ENCODE measurements at regions not wholly inside any gene's neighbourhood (a gene's known extent, or its start where the extent isn't known, plus 50 kb on each side); places are given as distances from the start of the nearest gene placed in this dataset.
"Not testable (repeated sequence)": the region's sequence is repeated elsewhere in the genome, so short reads cannot be mapped to it uniquely, and the experiment has no call there.

DNA sequence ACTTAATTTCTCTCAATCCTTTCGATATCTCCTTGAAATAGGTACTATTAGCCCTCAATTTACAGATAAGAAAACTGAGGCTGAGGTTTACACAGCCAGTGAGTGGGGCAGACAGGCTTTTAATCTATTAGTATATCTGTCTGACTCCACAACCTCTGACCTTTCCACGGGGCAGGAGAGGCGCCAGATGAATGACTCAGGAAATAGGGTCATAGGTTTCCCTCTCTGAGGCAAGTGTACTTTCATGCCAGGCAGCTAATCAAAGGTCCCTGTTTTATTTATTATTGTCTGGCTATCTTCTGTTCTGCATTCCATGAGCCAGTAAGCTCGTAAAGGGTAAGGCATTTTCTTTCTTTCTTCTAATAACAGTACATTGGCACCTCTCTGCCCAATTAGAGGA, 79.6 kb upstream of the KLF4 start:
- DNase-seq: no peak

DNA sequence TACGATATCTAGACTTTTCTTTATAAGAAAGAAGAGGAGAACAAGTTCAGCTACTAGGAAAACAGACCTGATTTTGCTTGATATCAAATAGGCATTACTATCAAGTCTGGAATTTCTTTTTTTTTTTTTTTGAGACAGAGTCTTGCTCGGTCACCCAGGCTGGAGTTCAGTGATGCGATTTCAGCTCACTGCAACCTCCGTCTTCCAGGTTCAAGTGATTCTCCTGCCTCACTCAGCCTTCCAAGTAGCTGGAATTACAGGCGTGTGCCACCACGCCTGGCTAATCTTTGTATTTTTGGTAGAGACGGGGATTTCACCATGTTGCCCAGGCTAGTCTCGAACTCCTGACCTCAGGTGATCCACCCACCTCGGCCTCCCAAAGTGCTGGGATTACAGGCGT, 78.8 kb upstream of the KLF4 start:
- DNase-seq: not testable (repeated sequence)

DNA sequence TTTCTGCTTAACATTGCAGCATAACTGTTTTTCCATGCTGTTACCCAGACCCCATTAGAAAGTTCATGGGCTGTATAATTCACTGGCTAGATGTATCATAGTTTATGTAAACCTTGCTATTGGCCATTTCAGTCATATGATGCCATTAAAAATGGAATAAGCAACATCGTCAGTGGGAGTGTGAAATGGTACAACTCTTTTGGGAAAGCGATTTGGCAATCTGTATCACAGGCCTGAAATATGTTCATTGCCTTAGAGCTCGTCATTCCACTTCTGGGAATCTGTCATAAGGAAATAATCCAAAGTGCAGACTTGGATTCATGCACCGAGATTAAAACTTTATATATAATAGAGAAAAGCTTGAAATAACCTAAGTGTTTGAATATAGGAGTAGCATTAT, 77.9 kb upstream of the KLF4 start:
- DNase-seq: no peak

DNA sequence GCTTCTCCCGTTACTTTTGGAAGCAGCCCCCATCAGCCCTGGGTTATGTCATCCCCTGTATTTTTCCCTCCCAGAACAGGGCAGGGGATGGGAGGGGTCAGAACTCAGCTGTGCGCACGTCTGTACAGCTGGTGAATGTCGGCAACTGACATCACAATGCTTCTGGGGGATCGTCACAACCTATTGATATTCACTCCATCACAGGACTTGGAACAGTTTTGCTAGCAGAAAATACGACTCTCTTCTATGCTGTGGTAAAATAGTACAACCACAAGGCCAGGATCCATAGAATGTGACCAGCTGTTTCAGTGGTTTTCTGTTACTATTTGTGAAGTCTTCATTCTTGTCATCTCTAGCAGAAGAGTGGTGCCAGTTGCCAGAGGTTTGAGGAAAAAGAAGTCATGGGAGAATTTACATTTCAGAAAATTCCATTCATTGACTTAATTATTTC, 77.1 kb upstream of the KLF4 start:
- DNase-seq: no peak

DNA sequence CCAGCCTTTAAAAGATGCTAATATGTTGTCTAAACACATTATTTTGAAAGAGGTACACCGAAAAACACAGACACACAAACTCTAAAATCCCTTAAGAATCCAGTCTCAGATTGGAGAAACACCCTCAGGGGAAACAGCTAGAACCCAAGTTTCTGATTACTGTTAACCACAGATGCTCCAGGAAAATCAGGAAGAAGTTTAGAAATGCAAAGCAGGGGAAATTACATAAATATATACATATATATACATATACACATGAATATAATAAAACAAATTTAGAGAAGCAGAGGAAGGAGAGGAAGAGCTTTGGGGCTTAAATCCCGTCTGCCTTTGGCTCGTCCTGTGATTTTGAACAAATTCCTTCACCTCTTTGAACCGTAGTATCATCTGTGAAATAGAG, 73.2 kb upstream of the KLF4 start:
- no peak for DNase-seq

DNA sequence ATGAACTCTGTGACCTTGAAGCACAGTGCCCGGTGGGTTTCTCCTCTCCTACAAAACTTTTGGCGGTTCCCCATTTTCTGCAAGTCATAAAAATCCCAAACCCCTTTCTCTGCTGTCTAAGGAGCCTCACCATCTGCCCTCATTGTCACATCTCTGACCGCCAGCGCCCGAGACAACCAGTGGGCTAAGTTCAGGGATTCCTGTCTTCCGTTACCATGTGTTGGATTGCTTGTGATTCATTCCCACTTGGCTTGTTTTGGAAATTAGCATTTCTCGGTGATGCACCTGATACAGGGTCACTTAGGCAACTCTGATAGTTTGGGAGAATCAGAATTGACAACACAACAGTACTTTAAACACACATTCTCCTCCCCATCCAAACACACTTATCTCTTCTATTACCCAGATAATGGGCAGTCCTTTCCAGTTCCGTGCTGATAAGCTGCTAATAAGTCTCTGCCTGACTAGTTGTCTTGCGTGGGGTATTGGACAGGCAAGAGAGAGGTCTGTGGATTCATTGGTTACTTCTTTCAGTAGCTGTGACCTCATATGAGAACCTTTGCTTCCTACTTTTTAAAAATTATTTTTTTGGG, 70.0 kb upstream of the KLF4 start:
- DNase-seq: no peak

DNA sequence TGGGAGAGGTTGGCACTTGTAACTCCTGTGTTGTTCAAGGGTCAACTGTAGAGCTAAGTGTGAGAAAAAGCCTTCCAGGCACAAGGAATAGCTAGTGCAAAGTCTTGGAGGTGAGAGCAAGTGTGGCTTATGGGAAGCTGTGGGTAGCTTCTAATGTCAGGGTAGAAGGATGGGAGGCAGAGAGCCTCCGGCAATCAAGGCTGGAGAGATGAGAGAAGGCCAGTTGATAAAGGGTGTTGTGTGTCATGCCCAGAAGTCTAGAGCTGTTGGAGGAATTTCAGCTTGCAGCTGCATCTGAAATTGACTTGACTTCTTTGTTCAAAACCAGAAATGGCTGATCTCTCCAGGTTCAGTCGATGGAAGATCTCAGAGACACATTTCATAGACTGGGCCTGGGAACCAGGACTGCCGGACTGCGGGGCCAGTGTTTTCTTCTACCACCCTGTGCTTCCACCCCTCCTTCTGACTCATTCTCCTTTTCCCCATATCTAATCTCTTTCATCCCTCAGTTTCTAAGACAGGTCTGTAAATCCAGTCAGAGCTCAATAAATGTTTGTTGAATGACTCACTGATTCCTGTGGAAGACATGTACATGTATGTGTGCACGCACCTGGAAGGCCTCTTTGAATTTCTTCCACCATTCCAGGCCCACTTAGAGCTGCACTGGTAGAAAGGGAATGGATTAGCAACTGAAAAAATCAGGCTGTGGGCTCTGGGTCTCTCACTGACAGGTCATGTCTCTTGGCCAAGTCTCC, 67.8 kb upstream of the KLF4 start:
- no peak for DNase-seq

DNA sequence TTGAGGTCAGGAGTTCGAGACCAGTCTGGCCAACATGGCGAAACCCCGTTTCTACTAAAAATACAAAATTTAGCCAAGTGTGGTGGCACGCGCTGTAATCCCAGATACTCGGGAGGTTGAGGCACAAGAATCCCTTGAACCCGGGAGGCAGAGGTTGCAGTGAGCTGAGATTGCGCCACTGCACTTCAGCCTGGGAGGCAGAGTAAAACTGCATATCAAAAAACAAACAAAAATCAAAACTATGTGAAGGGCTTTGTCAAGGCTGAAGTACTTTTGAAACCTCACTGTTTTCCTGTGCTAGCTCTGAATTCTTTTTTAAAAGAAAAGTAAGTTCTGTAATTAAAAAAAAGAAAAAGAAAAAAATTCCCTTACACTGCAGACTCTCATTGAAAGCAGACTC, 65.1 kb upstream of the KLF4 start:
- no peak for DNase-seq

DNA sequence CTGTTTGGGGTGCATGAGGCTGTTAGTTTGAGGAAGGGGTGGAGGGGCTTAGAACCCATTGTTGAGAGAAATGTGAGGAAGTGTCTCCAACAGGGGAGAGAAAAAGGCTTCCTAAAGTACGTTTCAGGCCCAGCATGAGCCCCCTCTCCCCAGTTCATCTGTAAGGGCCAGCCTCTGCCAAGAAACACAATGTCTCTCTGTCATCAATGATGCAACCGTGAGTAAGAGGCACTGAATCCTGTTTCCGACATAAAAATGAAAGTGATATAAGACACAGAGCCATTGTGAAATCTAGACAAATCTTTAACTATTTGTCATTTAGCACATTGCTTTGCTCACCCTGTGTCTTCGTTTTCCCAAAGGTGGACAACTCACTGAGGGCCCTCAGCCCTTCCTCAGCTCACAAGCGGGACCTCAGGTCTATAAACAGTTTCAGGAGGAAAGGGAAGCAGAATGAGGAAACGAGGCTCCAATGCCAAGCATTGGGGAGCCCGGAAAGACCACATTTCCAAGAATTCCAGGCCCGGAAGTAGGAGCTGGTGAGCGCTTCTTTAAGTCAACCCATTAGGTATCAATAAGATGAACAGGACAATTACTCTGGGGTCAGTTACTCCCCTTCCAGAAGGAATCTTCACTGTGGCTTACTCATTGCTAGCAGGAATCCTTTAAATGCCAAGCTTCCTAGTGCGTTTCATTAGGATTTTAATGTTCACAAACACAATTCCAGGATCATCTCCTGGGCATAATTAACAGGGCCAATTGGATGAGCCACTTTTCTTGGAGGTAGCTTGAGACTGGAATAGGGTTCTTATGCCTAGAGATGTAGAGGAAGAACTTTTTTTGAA, 59.0 kb upstream of the KLF4 start:
- DNase-seq: no peak

DNA sequence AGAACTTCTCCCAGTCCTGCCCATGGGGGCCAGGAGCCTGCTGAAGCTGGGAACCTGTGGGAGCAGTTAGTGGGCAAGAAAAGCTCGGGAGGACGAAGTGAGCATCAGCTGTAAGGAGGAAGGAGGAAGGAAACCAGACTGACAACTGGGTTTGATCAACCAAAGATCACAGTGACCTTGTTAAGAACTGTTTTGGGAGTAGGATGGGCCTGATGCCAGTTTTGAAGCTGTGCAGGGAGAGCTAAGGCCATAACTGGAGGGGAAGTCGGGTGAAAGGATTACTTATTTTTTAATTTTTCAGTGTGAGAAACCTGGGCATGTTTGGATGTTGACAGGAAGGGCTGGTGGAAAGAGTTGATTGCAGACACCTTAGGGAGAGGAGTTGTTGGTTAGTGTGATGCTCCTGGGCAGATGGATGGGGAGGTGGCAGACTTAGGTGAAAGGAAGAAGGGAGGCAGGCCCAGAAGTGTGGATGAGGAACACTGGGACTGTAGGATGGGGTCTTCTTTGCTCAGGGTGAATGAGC, 58.3 kb upstream of the KLF4 start:
- DNase-seq: no peak

DNA sequence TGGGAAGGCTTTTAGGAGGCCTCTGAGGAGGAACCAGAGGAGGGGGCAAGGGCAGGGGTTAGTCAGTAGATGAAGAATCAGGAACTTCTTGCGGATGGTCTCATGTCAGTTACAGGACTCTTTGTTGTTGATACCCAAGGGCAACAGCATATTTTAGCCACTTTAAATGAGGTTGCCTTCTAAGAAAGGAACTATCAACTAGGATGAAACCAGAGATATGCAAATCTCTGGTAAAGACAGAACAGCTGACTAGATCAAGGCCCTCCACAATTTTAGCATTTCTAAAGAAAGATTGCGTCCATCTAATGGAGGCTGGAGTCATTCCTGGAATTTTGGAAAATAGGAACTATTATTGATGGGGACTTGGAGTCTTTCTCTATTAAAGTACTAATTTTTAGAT, 57.7 kb upstream of the KLF4 start:
- no peak for DNase-seq

DNA sequence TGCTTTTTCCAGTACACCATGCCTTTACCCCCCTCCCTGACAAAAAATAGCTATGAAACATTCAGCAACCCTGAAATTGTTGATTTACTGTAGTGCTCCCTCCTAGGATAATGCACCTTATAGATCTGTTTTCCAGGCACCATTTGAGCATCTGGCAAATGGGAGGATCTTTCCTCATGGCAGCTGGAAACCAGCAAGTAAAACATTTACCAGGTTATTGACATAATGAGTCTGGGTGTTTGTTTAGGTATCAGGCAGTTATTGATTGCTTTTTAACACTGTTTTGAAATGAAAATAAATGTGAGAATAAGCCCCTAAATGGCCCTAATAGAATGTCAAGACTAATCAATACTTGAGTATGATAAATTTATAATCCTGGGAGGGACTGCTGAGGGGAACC, 57.3 kb upstream of the KLF4 start:
- DNase-seq: no peak

DNA sequence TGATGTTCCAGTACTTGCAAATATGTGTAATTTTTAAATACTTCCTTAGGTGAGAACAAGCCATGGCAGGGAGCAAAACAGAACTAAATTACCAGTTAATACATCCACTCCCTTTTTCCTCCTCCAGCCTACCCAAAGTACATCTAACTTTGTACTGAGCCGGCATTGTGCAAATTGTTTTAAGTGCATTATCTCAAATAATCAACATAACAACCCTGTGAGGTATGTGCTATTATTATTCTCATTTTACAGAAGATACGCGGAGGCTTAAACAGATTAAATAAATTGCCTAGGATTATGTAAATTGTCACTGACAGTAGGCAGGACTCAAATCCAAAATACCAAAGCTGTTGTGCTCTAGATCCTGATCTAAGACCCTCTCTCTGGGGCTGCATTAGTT, 55.5 kb upstream of the KLF4 start:
- no peak for DNase-seq

DNA sequence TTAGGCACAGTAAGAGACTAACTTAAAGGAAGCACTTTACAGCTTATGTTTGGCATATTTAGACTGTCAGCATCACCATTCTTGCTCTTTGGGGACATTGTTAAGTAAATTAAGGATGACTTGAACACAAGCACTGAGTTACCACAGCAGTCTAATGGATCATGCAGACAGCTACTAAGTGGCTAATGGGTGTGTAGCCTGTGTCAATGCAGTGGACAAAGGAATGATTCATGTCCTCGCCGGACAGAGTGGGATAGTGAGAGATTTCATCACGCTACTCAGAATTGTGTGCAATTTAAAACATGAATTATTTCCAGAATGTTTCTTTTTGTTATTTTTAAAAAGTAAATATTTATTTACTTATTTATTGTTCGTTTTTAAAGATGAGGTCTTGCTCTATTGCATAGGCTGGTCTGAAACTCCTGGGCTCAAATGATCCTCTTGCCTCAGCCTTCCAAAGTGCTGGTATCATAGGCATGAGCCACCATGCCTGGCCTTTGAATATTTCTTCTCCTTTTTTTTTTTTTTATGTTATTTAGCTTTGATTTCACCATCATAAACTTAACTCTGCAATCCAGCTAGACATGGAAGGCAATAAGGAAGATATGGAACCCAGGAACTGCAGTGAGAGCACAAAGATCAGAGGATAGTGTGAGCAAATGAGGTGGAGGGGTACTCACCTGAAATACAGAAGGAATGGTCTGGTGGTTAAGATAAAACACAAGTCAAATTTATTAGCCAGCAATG, 53.0 kb upstream of the KLF4 start:
- DNase-seq: no peak

DNA sequence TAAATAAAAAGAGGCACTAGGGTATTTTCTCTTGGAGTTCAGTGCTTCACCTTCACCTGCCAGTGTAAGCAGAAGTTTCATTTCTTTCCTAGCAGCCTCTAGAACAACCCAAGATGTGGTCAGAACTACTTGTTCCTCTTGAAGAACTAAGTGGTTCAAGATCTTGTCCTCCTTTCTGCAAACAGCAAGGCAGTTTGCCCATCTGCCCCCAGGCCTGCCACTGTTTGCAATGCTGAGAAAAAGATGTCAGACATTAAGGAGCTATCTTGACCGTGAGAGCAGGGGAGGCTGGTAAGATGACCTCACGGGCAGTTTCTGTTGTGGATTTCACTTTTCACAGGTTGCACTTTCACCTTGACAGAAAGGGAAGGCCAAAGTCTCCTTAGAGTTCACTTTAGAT, 52.0 kb upstream of the KLF4 start:
- no peak for DNase-seq

DNA sequence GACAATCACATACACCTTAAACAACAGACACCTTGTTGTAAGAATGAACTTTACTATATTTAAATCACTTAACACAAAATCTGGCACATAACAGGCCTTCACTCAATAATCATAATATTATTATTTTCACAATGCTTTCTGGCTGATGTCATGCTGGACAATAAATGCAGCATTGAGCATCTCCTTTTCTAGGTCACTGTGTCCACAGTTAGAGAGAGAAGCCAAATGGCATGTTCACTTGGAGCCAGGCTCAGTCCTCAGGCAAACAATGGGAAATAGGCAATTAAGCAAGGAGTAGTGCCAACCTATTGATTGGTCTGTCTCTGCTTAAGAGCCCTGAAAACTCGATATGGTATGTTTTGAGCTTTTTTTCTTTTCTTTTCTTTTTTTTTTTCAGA, 50.6 kb upstream of the KLF4 start:
- no peak for DNase-seq

DNA sequence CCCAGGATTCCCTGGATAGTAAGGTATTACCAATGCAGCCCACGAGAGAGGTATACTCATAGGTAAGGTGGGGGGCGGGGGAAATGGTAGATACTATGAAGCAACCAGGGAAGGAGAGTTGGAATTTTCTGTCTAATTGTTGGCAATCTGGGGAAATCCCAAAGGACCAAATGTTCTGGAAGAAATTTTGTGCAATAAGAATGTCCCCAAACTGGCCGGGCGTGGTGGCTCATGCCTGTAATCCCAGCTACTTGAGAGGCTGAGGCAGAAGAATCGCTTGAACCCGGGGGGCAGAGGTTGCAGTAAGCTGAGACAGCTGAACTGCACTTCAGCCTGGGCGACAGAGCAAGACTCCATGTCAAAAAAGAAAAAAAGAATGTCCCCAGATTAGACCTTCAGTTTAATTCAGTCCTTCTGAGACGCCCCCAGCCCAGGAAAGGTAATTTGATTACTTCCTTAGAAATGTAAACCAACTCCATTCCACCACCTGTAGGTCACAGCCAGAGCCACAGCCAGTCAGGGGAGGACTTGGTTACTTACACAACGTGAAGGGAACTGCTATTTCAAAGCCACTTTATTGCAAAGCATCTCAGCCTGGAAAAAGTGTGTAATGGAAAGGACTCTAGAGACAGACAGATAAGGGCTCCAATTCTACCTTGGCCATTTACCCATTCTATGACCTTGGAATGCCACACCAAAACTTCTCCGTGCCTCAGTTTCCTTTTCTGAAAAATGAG, 50.0 kb upstream of the KLF4 start:
- no peak for DNase-seq
